WTC11 (cell line): ENCODE measurements at regions not wholly inside any gene's neighbourhood (a gene's known extent, or its start where the extent isn't known, plus 50 kb on each side); places are given as distances from the start of the nearest gene placed in this dataset.

Experiments used
- ATAC-seq: fragments of 200-7000 bp; cut with Tn5 transposase; 2 replicates; pipeline ENCODE4 v1.10.0; 2021; ENCODE audit warnings: mild to moderate bottlenecking, moderate library complexity
- CTCF ChIA-PET: fragments of 300-600 bp; sonication (Branson Sonifier 250); formaldehyde crosslinking; loops from one replicate; lab custom pipeline; 2021; ENCODE audit warnings: antibody characterized with exemption; lab: Charles Lee
- POLR2A ChIA-PET: fragments of 350-600 bp; sonication (Branson Sonifier 250); formaldehyde crosslinking; loops from one replicate; lab custom pipeline; 2021; ENCODE audit warnings: antibody characterized with exemption; lab: Charles Lee
- DNase-seq: peaks from one replicate; pipeline ENCODE4 v3.0.0; 2021; ENCODE audit warnings: low spot score
- H3K27ac Mint-ChIP-seq: 2 replicates; pipeline ENCODE4 v1.8.0; 2021; ENCODE audit warnings: mixed read lengths
- H3K27me3 Mint-ChIP-seq: 2 replicates; pipeline ENCODE4 v1.8.0; 2021; ENCODE audit warnings: low read depth, mild to moderate bottlenecking, moderate library complexity, mixed read lengths
- H3K36me3 Mint-ChIP-seq: 2 replicates; pipeline ENCODE4 v1.8.0; 2021; ENCODE audit warnings: mixed read lengths
- H3K4me1 Mint-ChIP-seq: 2 replicates; pipeline ENCODE4 v1.8.0; 2022; ENCODE audit warnings: mixed read lengths
- H3K4me3 Mint-ChIP-seq: 2 replicates; pipeline ENCODE4 v1.8.0; 2021; ENCODE audit warnings: mild to moderate bottlenecking, moderate library complexity, mixed read lengths
- H3K9me3 Mint-ChIP-seq: 2 replicates; pipeline ENCODE4 v1.8.0; 2021; ENCODE audit warnings: mixed read lengths
- CBFB ChIP-seq: sonication (generic); formaldehyde crosslinking; IDR thresholded peaks from 2 replicates; pipeline ENCODE4 v1.8.1; 2022; ENCODE audit warnings: mild to moderate bottlenecking, low read depth, missing genetic modification reagents
- CREB1 ChIP-seq: sonication (generic); formaldehyde crosslinking; IDR thresholded peaks from 2 replicates; pipeline ENCODE4 v1.8.0; 2023; ENCODE audit warnings: mild to moderate bottlenecking, missing genetic modification reagents
- CREM ChIP-seq: sonication (generic); formaldehyde crosslinking; IDR thresholded peaks from 2 replicates; pipeline ENCODE4 v1.8.1; 2022; ENCODE audit warnings: mild to moderate bottlenecking, missing genetic modification reagents, moderate library complexity
- ELF4 ChIP-seq: sonication (generic); formaldehyde crosslinking; IDR thresholded peaks from 2 replicates; pipeline ENCODE4 v1.8.1; 2022; ENCODE audit warnings: low read depth, mild to moderate bottlenecking, moderate library complexity, missing genetic modification reagents
- EMX1 ChIP-seq: fragments of 250-450 bp; sonication (Bioruptor Pico); IDR thresholded peaks from 2 replicates; pipeline ENCODE4 v1.8.0; 2021; ENCODE audit warnings: mild to moderate bottlenecking
- ESRRA ChIP-seq: sonication (generic); formaldehyde crosslinking; IDR thresholded peaks from 2 replicates; pipeline ENCODE4 v1.8.1; 2022; ENCODE audit warnings: mild to moderate bottlenecking, missing genetic modification reagents, borderline replicate concordance
- FOXP1 ChIP-seq: sonication (generic); formaldehyde crosslinking; IDR thresholded peaks from 2 replicates; pipeline ENCODE4 v1.8.0; 2022; ENCODE audit warnings: missing genetic modification reagents, mild to moderate bottlenecking, moderate library complexity, borderline replicate concordance
- JAZF1 ChIP-seq: fragments of 250-450 bp; sonication (Bioruptor Pico); IDR thresholded peaks from 2 replicates; pipeline ENCODE4 v1.9.0; 2021; ENCODE audit warnings: moderate library complexity, mild to moderate bottlenecking, inconsistent platforms
- JUN ChIP-seq: sonication (generic); formaldehyde crosslinking; IDR thresholded peaks from 2 replicates; pipeline ENCODE4 v1.8.0; 2023; ENCODE audit warnings: mild to moderate bottlenecking, missing genetic modification reagents
- RELA ChIP-seq: sonication (generic); formaldehyde crosslinking; IDR thresholded peaks from 2 replicates; pipeline ENCODE4 v1.8.1; 2022; ENCODE audit warnings: missing genetic modification reagents, mild to moderate bottlenecking, borderline replicate concordance
- SOX15 ChIP-seq: fragments of 250-450 bp; sonication (Bioruptor Pico); IDR thresholded peaks from 2 replicates; pipeline ENCODE4 v1.9.0; 2021; ENCODE audit warnings: mild to moderate bottlenecking
- SP1 ChIP-seq: sonication (generic); formaldehyde crosslinking; conservative IDR thresholded peaks from 2 replicates; pipeline ENCODE4 v1.8.1; 2022; ENCODE audit warnings: missing genetic modification reagents
- TEAD1 ChIP-seq: sonication (generic); formaldehyde crosslinking; IDR thresholded peaks from 2 replicates; pipeline ENCODE4 v1.8.0; 2022; ENCODE audit warnings: mild to moderate bottlenecking, missing genetic modification reagents
- TP53 ChIP-seq: sonication (generic); formaldehyde crosslinking; IDR thresholded peaks from 2 replicates; pipeline ENCODE4 v1.8.1; 2023; ENCODE audit warnings: mild to moderate bottlenecking, missing genetic modification reagents
- ZNF121 ChIP-seq: sonication (generic); formaldehyde crosslinking; IDR thresholded peaks from 2 replicates; pipeline ENCODE4 v1.8.0; 2023; ENCODE audit warnings: missing genetic modification reagents
- ZNF138 ChIP-seq: sonication (generic); formaldehyde crosslinking; conservative IDR thresholded peaks from 2 replicates; pipeline ENCODE4 v1.8.1; 2022; ENCODE audit warnings: mild to moderate bottlenecking, moderate library complexity, missing genetic modification reagents
- TF ChIP-seq, protein P1 (sequence below): sonication (generic); formaldehyde crosslinking; IDR thresholded peaks from 2 replicates; pipeline ENCODE4 v1.8.0; 2022; ENCODE audit warnings: mild to moderate bottlenecking, missing genetic modification reagents
- TF ChIP-seq, protein P2 (sequence below): sonication (generic); formaldehyde crosslinking; IDR thresholded peaks from 2 replicates; pipeline ENCODE4 v1.8.1; 2022; ENCODE audit warnings: mild to moderate bottlenecking, missing genetic modification reagents, moderate library complexity, borderline replicate concordance
- TF ChIP-seq, protein P3 (sequence below): sonication (generic); formaldehyde crosslinking; IDR thresholded peaks from 2 replicates; pipeline ENCODE4 v1.8.1; 2022; ENCODE audit warnings: low read depth, missing genetic modification reagents, borderline replicate concordance
- TF ChIP-seq, protein P4 (sequence below): sonication (generic); formaldehyde crosslinking; IDR thresholded peaks from 2 replicates; pipeline ENCODE4 v1.8.0; 2022; ENCODE audit warnings: mild to moderate bottlenecking, missing genetic modification reagents
- TF ChIP-seq, protein P5 (sequence below): sonication (generic); formaldehyde crosslinking; IDR thresholded peaks from 2 replicates; pipeline ENCODE4 v1.8.1; 2023; ENCODE audit warnings: mild to moderate bottlenecking, missing genetic modification reagents, moderate library complexity
- TF ChIP-seq, protein P6 (sequence below): sonication (generic); formaldehyde crosslinking; IDR thresholded peaks from 2 replicates; pipeline ENCODE4 v1.8.0; 2023; ENCODE audit warnings: missing genetic modification reagents, mild to moderate bottlenecking, borderline replicate concordance
- TF ChIP-seq, protein P7 (sequence below): sonication (generic); formaldehyde crosslinking; IDR thresholded peaks from 2 replicates; pipeline ENCODE4 v1.8.0; 2022; ENCODE audit warnings: mild to moderate bottlenecking, missing genetic modification reagents

DNA sequence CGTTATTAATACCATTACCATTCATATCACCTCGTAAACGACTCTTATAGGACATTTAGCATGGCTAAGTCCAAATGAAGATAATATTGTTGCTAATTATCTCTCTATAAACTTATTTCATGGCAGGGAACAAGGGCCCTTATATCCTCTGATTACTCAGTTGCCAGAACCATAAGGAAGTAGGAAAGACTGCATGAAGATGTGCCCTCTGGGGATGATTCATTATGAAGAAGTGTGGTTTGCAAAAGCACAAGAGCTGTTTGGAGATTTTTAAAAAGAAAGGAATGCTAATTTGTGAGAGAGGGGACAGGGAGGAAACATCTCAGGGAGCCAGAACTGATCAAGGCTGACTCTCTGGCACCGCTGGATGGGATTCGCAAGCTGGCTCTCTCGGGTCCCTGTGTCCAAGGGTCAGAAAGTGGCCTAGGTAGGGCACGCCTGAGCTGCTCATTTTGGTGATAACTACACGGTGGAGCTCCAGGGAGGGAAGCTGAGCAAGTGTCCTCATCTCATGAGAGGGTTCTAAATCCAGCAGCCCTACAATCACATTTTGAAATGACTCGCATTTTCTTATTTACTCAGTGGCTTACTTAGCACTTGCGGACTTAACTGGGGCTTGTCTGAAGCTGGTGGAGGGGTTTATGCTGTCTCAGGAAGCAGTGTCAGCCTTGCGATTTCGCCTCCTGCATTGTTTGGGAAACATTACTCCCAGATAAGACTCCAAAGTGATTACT lies 136.8 kb downstream of the C5orf15 start (continued):
- TF ChIP-seq, protein P1, sequence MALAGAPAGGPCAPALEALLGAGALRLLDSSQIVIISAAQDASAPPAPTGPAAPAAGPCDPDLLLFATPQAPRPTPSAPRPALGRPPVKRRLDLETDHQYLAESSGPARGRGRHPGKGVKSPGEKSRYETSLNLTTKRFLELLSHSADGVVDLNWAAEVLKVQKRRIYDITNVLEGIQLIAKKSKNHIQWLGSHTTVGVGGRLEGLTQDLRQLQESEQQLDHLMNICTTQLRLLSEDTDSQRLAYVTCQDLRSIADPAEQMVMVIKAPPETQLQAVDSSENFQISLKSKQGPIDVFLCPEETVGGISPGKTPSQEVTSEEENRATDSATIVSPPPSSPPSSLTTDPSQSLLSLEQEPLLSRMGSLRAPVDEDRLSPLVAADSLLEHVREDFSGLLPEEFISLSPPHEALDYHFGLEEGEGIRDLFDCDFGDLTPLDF (CRISPR knock-in tag): no peak
- TF ChIP-seq JUN (CRISPR knock-in tag): no peak

DNA sequence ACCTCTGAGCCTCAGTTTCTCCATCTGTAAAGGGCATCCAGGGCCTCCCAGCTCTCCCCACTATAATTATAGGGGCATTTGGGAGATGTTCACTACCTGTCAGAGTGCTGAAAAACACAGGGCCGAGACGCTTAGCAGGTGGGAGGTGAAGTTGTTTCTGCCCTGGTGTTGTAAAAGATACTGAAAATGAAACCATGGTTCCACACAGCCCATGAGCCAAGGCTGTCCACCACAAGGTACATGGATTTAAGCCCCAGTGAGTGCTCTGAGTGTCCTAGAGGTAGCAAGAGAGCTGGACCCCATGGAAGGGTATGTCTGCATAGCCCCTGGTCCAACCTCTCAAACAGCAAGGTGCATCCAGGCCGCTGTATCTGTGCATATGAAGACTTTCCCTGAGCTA lies 137.5 kb downstream of the C5orf15 start:
- no peak for DNase-seq
- Mint-ChIP-seq H3K36me3 (no peaks in the 10 kb centered on the region), H3K27ac (no peak overlapping the region), H3K27me3 (no peaks in the 10 kb centered on the region), H3K4me1 (no peaks in the 10 kb centered on the region), H3K9me3 (peaks cover 3% of the 10 kb centered on the region), H3K4me3 (no peak overlapping the region)
- ChIA-PET POLR2A (no interaction called here), CTCF (interaction anchor here (1.1 kb wide), 1 partner anchor 39 kb away, joined by 3 read pairs; no protein-coding TSS in a partner anchor)
- no peak for TF ChIP-seq CREM (CRISPR knock-in tag)
- no peak for TF ChIP-seq SOX15 (CRISPR knock-in tag)
- no peak for TF ChIP-seq SP1 (CRISPR knock-in tag)
- TF ChIP-seq, protein P2, sequence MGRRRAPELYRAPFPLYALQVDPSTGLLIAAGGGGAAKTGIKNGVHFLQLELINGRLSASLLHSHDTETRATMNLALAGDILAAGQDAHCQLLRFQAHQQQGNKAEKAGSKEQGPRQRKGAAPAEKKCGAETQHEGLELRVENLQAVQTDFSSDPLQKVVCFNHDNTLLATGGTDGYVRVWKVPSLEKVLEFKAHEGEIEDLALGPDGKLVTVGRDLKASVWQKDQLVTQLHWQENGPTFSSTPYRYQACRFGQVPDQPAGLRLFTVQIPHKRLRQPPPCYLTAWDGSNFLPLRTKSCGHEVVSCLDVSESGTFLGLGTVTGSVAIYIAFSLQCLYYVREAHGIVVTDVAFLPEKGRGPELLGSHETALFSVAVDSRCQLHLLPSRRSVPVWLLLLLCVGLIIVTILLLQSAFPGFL (CRISPR knock-in tag): no peak
- TF ChIP-seq, protein P3, sequence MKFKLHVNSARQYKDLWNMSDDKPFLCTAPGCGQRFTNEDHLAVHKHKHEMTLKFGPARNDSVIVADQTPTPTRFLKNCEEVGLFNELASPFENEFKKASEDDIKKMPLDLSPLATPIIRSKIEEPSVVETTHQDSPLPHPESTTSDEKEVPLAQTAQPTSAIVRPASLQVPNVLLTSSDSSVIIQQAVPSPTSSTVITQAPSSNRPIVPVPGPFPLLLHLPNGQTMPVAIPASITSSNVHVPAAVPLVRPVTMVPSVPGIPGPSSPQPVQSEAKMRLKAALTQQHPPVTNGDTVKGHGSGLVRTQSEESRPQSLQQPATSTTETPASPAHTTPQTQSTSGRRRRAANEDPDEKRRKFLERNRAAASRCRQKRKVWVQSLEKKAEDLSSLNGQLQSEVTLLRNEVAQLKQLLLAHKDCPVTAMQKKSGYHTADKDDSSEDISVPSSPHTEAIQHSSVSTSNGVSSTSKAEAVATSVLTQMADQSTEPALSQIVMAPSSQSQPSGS (CRISPR knock-in tag): no peak
- TF ChIP-seq ESRRA (CRISPR knock-in tag): no peak
- ATAC-seq: no peak

DNA sequence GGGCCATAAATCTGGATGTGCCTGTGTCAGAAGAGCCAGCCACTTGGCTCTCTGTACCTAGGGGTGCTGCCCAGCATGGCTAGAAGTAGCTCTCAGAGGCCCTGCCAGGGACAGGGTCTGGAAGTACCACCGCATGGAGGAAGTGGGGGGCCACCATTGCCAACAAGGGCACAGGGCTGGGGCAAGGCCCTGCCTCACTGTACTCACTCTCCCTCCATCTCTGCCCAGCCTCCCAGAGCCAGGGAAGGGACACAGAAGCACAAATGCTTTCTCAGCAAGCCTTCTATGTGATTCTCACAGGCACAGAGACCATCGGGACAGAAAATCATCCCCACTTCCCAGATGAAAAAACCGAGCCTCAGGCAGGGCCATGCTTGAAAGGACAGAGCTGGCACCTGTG lies 138.1 kb downstream of the C5orf15 start:
- no peak overlapping the region for H3K27ac Mint-ChIP-seq
- DNase-seq (no peak), ATAC-seq (no peak)
- TF ChIP-seq, protein P4, sequence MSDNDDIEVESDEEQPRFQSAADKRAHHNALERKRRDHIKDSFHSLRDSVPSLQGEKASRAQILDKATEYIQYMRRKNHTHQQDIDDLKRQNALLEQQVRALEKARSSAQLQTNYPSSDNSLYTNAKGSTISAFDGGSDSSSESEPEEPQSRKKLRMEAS: no peak
- TF ChIP-seq CREM (CRISPR knock-in tag): no peak
- TF ChIP-seq TEAD1 (CRISPR knock-in tag): no peak
- TF ChIP-seq, protein P5, sequence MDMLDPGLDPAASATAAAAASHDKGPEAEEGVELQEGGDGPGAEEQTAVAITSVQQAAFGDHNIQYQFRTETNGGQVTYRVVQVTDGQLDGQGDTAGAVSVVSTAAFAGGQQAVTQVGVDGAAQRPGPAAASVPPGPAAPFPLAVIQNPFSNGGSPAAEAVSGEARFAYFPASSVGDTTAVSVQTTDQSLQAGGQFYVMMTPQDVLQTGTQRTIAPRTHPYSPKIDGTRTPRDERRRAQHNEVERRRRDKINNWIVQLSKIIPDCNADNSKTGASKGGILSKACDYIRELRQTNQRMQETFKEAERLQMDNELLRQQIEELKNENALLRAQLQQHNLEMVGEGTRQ (CRISPR knock-in tag): no peak
- TF ChIP-seq ELF4 (CRISPR knock-in tag): no peak
- no peak for TF ChIP-seq JAZF1 (CRISPR knock-in tag)
- TF ChIP-seq CREB1 (CRISPR knock-in tag): no peak
- no peak for TF ChIP-seq FOXP1 (CRISPR knock-in tag)
- TF ChIP-seq, protein P6, sequence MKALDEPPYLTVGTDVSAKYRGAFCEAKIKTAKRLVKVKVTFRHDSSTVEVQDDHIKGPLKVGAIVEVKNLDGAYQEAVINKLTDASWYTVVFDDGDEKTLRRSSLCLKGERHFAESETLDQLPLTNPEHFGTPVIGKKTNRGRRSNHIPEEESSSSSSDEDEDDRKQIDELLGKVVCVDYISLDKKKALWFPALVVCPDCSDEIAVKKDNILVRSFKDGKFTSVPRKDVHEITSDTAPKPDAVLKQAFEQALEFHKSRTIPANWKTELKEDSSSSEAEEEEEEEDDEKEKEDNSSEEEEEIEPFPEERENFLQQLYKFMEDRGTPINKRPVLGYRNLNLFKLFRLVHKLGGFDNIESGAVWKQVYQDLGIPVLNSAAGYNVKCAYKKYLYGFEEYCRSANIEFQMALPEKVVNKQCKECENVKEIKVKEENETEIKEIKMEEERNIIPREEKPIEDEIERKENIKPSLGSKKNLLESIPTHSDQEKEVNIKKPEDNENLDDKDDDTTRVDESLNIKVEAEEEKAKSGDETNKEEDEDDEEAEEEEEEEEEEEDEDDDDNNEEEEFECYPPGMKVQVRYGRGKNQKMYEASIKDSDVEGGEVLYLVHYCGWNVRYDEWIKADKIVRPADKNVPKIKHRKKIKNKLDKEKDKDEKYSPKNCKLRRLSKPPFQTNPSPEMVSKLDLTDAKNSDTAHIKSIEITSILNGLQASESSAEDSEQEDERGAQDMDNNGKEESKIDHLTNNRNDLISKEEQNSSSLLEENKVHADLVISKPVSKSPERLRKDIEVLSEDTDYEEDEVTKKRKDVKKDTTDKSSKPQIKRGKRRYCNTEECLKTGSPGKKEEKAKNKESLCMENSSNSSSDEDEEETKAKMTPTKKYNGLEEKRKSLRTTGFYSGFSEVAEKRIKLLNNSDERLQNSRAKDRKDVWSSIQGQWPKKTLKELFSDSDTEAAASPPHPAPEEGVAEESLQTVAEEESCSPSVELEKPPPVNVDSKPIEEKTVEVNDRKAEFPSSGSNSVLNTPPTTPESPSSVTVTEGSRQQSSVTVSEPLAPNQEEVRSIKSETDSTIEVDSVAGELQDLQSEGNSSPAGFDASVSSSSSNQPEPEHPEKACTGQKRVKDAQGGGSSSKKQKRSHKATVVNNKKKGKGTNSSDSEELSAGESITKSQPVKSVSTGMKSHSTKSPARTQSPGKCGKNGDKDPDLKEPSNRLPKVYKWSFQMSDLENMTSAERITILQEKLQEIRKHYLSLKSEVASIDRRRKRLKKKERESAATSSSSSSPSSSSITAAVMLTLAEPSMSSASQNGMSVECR: no peak
- TF ChIP-seq ZNF121 (CRISPR knock-in tag): no peak
- TF ChIP-seq, protein P7, sequence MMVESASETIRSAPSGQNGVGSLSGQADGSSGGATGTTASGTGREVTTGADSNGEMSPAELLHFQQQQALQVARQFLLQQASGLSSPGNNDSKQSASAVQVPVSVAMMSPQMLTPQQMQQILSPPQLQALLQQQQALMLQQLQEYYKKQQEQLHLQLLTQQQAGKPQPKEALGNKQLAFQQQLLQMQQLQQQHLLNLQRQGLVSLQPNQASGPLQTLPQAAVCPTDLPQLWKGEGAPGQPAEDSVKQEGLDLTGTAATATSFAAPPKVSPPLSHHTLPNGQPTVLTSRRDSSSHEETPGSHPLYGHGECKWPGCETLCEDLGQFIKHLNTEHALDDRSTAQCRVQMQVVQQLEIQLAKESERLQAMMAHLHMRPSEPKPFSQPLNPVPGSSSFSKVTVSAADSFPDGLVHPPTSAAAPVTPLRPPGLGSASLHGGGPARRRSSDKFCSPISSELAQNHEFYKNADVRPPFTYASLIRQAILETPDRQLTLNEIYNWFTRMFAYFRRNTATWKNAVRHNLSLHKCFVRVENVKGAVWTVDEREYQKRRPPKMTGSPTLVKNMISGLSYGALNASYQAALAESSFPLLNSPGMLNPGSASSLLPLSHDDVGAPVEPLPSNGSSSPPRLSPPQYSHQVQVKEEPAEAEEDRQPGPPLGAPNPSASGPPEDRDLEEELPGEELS: no peak
- no peak for TF ChIP-seq TP53 (CRISPR knock-in tag)
- no peak for TF ChIP-seq RELA (CRISPR knock-in tag)
- TF ChIP-seq EMX1 (CRISPR knock-in tag): no peak
- no peak for TF ChIP-seq ZNF138 (CRISPR knock-in tag)
- TF ChIP-seq CBFB: no peak
- ChIA-PET CTCF (no interaction called here), POLR2A (no interaction called here)
- H3K9me3 Mint-ChIP-seq: peaks cover 3% of the 10 kb centered on the region
- no peaks in the 10 kb centered on the region for H3K36me3 Mint-ChIP-seq
- H3K4me3 Mint-ChIP-seq: no peak overlapping the region
- H3K27me3 Mint-ChIP-seq: no peaks in the 10 kb centered on the region
- H3K4me1 Mint-ChIP-seq: no peaks in the 10 kb centered on the region
